ENCODE measurements at regions not wholly inside any gene's neighbourhood (a gene's known extent, or its start where the extent isn't known, plus 50 kb on each side); places are given as distances from the start of the nearest gene placed in this dataset.

DNA sequence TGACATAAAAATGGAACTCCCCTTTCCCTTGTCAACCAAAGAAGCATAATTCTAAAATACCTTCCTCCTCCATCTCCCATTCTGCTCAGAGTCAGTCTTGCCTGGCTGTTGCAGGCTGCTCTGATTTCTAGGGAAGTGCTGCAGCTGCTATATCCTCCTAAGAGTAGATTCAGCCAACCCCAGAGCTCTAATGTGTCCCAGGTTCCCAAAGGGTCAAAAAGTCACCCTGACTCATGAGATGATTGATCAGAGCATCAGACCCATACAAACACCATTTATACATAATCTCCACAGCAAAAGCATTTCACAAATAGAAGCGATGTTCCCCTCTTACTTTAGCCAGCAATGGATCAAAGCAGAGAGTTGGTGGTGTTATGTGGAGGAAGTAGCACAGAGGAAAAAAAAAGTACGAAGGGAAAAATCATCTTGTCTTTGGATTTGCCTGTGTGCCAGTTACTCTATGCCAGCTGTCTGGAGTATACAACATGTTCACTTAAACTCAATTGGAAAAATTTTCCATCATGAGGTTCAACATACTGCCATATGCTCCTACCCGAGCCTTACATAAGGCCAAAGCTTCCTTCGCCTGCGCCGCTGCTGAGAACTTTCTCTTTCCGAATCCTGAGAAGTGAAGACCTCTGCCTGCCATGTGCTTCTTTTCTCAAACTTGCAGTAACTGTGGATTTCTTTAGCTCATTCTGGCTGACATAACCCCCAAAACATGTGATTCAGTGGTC, 258.0 kb downstream of the TLE4 start:
- TF ChIP-seq YY1 (IDR thresholded peaks at IDR 0.05; ENCODE audit: low read depth, low read length) (no peak), SRF (IDR thresholded peaks at IDR 0.05; ENCODE audit: low read depth, low read length) (no peak), TCF12 (IDR thresholded peaks at IDR 0.05; ENCODE audit: low read depth, low read length) (no peak), TAF7 (optimal IDR thresholded peaks at IDR 0.05; ENCODE audit: borderline replicate concordance, low read depth, low read length) (no peak), RFX5 (IDR thresholded peaks at IDR 0.05; ENCODE audit: borderline replicate concordance, low read depth, low read length) (no peak), RXRA (IDR thresholded peaks at IDR 0.05; ENCODE audit: insufficient read depth, low read depth, low read length) (no peak), GTF2F1 (IDR thresholded peaks at IDR 0.05; ENCODE audit: borderline replicate concordance, low read depth, low read length) (no peak), JUND (IDR thresholded peaks at IDR 0.05; ENCODE audit: low read length) (no peak), NANOG (IDR thresholded peaks at IDR 0.05; ENCODE audit: insufficient read depth, low read depth, low read length, poor library complexity, severe bottlenecking) (no peak), POLR2A (IDR thresholded peaks at IDR 0.05; ENCODE audit: control extremely low read depth in 1 of 2, low read depth in 2 of 2, low read length in 2 of 2) (no peak)
- TF ChIP-seq, protein P1, sequence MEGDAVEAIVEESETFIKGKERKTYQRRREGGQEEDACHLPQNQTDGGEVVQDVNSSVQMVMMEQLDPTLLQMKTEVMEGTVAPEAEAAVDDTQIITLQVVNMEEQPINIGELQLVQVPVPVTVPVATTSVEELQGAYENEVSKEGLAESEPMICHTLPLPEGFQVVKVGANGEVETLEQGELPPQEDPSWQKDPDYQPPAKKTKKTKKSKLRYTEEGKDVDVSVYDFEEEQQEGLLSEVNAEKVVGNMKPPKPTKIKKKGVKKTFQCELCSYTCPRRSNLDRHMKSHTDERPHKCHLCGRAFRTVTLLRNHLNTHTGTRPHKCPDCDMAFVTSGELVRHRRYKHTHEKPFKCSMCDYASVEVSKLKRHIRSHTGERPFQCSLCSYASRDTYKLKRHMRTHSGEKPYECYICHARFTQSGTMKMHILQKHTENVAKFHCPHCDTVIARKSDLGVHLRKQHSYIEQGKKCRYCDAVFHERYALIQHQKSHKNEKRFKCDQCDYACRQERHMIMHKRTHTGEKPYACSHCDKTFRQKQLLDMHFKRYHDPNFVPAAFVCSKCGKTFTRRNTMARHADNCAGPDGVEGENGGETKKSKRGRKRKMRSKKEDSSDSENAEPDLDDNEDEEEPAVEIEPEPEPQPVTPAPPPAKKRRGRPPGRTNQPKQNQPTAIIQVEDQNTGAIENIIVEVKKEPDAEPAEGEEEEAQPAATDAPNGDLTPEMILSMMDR (IDR thresholded peaks at IDR 0.05; ENCODE audit: control extremely low read depth in 1 of 3, insufficient read depth in 1 of 3, low read depth in 1 of 3, low read length in 3 of 3), result no peak
- TF ChIP-seq, protein P2, sequence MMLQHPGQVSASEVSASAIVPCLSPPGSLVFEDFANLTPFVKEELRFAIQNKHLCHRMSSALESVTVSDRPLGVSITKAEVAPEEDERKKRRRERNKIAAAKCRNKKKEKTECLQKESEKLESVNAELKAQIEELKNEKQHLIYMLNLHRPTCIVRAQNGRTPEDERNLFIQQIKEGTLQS (IDR thresholded peaks at IDR 0.05; ENCODE audit: insufficient read depth, low read depth, low read length), result no peak
